Fibroblast of the aortic adventitia (primary cell): ENCODE measurements at regions not wholly inside any gene's neighbourhood (a gene's known extent, or its start where the extent isn't known, plus 50 kb on each side); places are given as distances from the start of the nearest gene placed in this dataset.

ENCODE experiments used
- DNase-seq: peaks from one replicate; pipeline ENCODE4 v3.0.0-alpha.2; 2010; ENCODE audit warnings: low read depth
- H3K4me3 ChIP-seq: 2 replicates; pipeline ENCODE4 v1.5.1; 2011; ENCODE audit warnings: low read depth, mild to moderate bottlenecking, control low read depth, low read length, moderate library complexity
- TF ChIP-seq, protein P1 (sequence below): IDR thresholded peaks from 2 replicates; pipeline ENCODE4 v1.5.1; 2011; ENCODE audit warnings: mild to moderate bottlenecking, low read length, control low read depth, inconsistent platforms; ENCODE audit not compliant: insufficient read depth

DNA sequence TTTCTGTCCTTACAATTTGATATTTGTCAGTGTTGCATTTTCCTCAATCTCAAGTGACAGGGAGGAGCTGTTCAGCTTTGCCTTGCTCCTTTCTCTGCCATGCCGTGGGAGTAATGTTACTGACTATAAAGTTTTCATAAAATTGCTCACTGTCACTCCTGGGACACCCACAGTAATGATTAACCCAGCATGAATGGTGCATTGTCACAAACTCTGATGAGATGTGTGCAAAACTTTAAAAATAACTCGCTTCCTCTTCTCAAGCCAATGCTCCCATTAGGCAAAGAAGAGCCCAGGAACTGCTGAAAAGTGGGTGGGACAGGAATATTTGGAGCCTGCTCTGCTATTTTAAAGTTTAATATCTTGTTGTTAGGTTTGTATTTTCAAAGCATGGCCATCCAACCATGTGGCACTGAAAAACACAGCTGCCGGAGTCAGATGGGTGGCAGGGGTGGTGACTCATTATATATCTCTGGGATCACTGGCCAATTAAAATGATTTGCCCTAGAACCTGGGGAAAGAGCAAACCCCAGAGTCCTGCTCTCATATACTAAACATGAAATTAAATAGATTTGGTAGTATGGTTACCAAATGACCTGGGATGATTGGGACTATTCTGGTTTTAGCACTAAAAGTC is 260.1 kb downstream of the BTBD3 start:
- no peak overlapping the region for H3K4me3 ChIP-seq
- TF ChIP-seq, protein P1, sequence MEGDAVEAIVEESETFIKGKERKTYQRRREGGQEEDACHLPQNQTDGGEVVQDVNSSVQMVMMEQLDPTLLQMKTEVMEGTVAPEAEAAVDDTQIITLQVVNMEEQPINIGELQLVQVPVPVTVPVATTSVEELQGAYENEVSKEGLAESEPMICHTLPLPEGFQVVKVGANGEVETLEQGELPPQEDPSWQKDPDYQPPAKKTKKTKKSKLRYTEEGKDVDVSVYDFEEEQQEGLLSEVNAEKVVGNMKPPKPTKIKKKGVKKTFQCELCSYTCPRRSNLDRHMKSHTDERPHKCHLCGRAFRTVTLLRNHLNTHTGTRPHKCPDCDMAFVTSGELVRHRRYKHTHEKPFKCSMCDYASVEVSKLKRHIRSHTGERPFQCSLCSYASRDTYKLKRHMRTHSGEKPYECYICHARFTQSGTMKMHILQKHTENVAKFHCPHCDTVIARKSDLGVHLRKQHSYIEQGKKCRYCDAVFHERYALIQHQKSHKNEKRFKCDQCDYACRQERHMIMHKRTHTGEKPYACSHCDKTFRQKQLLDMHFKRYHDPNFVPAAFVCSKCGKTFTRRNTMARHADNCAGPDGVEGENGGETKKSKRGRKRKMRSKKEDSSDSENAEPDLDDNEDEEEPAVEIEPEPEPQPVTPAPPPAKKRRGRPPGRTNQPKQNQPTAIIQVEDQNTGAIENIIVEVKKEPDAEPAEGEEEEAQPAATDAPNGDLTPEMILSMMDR: no peak
- DNase-seq: no peak

DNA sequence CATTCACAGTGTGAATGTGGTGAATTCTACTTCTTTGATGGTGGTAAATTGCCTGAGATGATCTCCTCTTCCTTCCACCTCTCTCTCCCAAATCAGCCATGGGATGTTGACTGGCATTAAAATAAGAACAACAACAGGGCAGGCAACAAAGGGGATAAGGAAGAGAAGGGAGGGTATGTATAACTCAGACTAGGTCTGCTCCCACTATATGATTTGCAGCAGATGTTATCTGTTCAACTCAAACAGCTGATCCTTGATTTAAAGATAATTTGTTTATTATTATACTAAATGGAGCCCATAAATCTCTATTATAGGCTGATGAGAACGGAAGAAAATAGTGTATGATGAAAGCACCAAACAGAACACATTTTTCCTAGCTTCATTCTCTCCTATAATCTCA is 262.0 kb downstream of the BTBD3 start:
- H3K4me3 ChIP-seq: no peak overlapping the region
- DNase-seq: no peak
- TF ChIP-seq, protein P1: no peak

DNA sequence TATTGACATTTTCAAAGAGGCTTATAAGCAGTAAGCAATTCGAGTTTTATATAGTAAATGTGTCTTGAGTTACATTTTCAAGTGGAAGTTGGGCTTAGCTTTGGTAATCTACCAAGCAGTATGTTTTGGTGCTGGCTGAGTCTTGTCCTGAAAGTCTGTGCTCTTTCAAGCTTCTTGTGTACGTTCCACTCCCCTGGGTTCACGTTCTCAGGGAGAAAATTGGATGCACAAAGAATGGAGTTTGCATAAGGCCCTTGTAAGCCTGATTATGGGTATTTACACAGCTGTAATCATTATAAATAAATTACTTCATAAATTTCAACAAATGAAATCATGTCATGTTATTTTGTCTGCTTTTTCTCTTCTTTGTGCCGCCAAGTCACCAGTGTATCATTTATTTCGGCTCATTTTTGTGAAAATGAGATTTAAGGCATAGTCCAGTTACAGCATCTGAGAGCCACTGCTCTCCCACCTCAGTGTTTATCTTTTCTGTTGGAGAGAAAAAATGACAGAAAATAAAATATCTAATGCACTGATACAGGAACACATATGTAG is 262.5 kb downstream of the BTBD3 start:
- DNase-seq: no peak
- TF ChIP-seq, protein P1: no peak
- H3K4me3 ChIP-seq: no peak overlapping the region

DNA sequence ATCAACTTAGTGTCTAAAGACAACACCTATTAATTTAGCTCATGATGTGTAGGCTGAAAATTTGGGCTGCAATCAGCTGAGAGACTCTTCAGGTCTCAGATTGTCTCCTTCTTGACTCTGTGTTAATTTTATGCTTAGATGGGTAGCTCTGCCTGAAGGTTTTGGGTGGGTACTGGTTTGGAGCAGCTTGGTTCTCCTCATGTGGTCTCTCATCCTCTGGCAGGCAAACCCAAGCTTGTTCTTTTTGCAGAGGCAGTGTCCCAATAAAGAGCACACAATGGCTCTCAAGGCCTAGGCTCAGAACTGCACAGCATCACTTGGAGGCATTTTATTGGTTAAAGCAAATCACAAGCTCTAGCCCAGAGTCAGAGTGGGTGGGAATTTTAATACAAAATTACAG is 280.6 kb downstream of the BTBD3 start:
- no peak for DNase-seq
- TF ChIP-seq, protein P1: no peak
- H3K4me3 ChIP-seq: no peak overlapping the region

DNA sequence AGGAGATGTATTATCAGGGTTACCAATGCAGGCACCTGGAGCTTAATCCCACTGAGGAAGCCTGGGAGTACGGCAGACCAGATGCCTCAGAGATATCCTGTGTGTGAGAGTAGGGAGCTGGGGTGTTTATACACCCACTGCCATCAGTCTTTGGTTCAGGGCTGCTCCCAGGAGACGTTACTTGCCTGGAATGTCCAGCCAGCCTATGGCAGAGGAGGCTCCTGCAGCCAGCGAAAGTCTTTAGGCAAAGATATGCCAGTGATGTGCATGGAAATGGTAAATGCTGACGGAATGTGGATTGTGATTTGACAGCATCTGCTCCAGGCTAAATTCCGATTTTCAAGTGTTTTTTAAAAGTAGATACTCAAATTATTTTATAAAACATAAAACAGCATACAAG is 282.0 kb downstream of the BTBD3 start:
- DNase-seq: no peak
- H3K4me3 ChIP-seq: no peak overlapping the region
- TF ChIP-seq, protein P1: no peak

DNA sequence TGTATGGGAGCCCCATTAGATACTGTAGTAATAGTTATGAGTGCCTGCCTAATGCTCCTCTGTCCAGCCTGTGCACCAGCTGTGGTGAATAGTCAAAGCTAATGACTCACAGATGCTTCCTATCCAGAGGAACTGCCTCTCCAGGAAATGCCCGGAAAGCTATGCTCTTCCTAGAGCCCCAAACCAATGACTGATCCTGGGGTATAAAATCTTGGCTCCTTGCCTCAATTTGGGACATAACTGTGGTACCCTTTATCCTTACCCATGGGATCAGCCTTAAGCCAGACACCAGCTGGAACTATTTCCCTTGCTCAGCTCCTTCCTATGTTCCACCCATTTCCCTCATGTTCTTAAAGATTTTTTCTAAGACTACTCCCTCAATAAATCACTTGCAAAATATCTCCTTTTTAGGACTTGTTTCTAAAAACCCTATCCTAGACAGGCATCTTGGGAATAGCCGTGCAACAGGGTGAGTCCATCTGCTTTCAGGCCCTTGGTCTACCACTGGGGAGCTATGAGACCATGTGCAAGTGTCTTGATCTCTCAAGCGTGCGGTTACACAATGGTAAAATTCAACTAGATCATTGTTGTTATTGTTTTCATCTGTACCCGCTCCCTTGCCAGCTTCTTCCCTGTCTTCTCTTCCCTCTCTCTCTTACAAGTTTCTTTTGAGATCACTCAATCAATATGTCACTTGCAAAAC is 283.7 kb downstream of the BTBD3 start:
- peak; percentile 53 for DNase-seq
- TF ChIP-seq, protein P1: no peak
- no peak overlapping the region for H3K4me3 ChIP-seq
